GM12891 (cell line): ENCODE measurements at regions not wholly inside any gene's neighbourhood (a gene's known extent, or its start where the extent isn't known, plus 50 kb on each side); places are given as distances from the start of the nearest gene placed in this dataset.

ENCODE experiments used
- POLR2A ChIP-seq: IDR thresholded peaks from 2 replicates; pipeline ENCODE4 v1.6.1; 2011; ENCODE audit warnings: low read depth, low read length, control low read depth
- POLR2AphosphoS5 ChIP-seq: IDR thresholded peaks from 2 replicates; pipeline ENCODE4 v1.6.1; 2011; ENCODE audit warnings: low read depth, low read length, control low read depth
- POU2F2 ChIP-seq: IDR thresholded peaks from 2 replicates; pipeline ENCODE4 v1.6.1; 2011; ENCODE audit warnings: low read depth, mild to moderate bottlenecking, control low read depth, low read length, moderate library complexity

GRCh38 chr12:126644236-126645020, 1579.2 kb downstream of the AACS start:
- TF ChIP-seq POLR2A (no peak), POU2F2 (no peak), POLR2AphosphoS5 (no peak)
